ENCODE measurements at regions not wholly inside any gene's neighbourhood (a gene's known extent, or its start where the extent isn't known, plus 50 kb on each side); places are given as distances from the start of the nearest gene placed in this dataset.
A peak's percentile ranks its signal among the peaks of the same experiment; 100 is the strongest.

DNA sequence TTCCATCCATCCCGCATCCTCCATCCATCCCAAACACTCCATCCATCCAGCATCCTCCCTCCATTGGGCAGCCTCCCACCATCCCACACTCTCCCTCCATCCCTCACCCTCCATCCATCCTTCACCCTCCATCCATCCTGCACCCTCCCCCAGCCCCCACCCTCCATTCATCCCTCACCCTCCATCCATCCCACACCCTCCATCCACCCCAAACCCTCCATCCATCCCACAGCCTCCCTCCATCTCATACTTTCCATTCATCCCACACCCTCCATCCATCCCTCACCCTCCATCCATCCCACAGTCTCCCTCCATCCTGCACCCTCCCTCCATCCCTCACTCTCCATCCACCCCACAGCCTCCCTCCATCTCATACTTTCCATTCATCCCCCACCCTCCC is 60.4 kb downstream of the FOXI2 start:
- Histone ChIP-seq H3K9me3 (ENCODE audit: control insufficient read depth in 4 of 4, insufficient read depth in 3 of 4, low read length in 3 of 4) (peaks cover 0 to 5% (median 0%) of the 10 kb centered on the region in 4 donors), H3K36me3 (ENCODE audit: control insufficient read depth in 4 of 4, insufficient read depth in 4 of 4, low read length in 4 of 4) (no peaks in the 10 kb centered on the region), H3K27ac (ENCODE audit: low read depth in 1 of 2, low read length in 1 of 2) (no peak overlapping the region), H3K4me3 (no peak overlapping the region), H3K9ac (ENCODE audit: insufficient read depth in 1 of 2, low read length in 2 of 2) (no peak overlapping the region), H3K4me1 (ENCODE audit: control insufficient read depth in 5 of 5, insufficient read depth in 5 of 5, low read length in 5 of 5) (peaks cover 0 to 3% (median 0%) of the 10 kb centered on the region in 5 donors), H3K27me3 (ENCODE audit: control insufficient read depth in 3 of 3, insufficient read depth in 3 of 3, low read length in 2 of 3) (peaks cover 0 to 4% (median 0%) of the 10 kb centered on the region in 3 donors)
- DNase-seq (peak in 1 of 3 donors; percentile 7), ATAC-seq (ENCODE audit: insufficient read depth, low FRiP score) (peak; percentile 58)
- TF ChIP-seq CTCF (IDR thresholded peaks at IDR 0.05; ENCODE audit: control extremely low read depth, extremely low read depth): no peak
- WGBS, 2 donors: 92 to 97% methylated on average over 1 of the region's 1 CpG

DNA sequence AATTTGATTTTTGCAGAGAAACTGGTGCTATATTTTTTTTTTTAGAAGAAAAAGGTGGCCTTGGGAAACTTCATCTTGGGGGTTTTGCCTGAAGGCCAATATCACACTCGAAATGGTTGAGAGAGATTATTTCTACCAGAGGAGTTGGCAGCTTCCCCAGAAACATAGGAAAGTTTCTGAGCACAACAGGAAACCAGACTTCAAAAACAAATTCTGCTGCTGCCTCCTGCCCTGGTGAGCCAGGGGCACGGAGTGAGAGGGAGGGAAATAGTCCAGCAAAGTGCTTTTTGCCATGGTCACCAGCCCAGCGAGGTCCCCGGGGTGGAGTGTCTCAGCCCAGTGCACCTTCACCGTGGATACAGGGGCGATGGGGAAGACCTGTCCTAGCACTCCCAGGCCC is 61.1 kb downstream of the FOXI2 start:
- H3K9ac ChIP-seq (ENCODE audit: insufficient read depth in 1 of 2, low read length in 2 of 2): no peak overlapping the region
- no peak for TF ChIP-seq CTCF (IDR thresholded peaks at IDR 0.05; ENCODE audit: control extremely low read depth, extremely low read depth)
- H3K4me3 ChIP-seq: no peak overlapping the region
- no peak overlapping the region for H3K27ac ChIP-seq (ENCODE audit: low read depth in 1 of 2, low read length in 1 of 2)
- 9 to 18% methylated on average over 6 of the region's 6 CpGs for WGBS, 2 donors
- H3K27me3 ChIP-seq (ENCODE audit: control insufficient read depth in 3 of 3, insufficient read depth in 3 of 3, low read length in 2 of 3): peaks cover 0 to 4% (median 0%) of the 10 kb centered on the region in 3 donors
- H3K4me1 ChIP-seq (ENCODE audit: control insufficient read depth in 5 of 5, insufficient read depth in 5 of 5, low read length in 5 of 5): peaks cover 0 to 5% (median 0%) of the 10 kb centered on the region in 5 donors
- no peak for ATAC-seq (ENCODE audit: insufficient read depth, low FRiP score)
- peaks cover 0 to 5% (median 0%) of the 10 kb centered on the region in 4 donors for H3K9me3 ChIP-seq (ENCODE audit: control insufficient read depth in 4 of 4, insufficient read depth in 3 of 4, low read length in 3 of 4)
- H3K36me3 ChIP-seq (ENCODE audit: control insufficient read depth in 4 of 4, insufficient read depth in 4 of 4, low read length in 4 of 4): no peaks in the 10 kb centered on the region
- DNase-seq: peak in 2 of 3 donors; percentile 39 to 74

DNA sequence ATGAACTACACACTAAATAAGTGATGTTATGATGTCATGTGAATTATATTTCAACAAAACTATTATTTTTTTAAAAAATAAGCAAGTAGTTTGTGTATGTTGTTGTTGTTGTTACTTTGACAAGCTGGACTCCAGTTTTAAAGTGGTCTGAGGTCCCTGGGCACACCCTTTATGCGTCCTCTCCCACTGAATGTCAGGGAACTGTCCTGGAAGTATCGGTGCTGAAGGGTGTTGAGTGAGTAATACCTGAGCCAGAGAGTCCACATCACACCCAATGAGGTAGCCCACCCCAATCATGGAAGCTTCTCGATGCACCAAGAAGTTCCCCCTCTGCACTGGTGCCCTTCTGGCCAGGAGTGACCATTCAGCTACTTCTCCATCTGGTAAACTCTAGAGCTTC is 64.3 kb downstream of the FOXI2 start:
- Histone ChIP-seq H3K4me3 (no peak overlapping the region), H3K36me3 (ENCODE audit: control insufficient read depth in 4 of 4, insufficient read depth in 4 of 4, low read length in 4 of 4) (no peaks in the 10 kb centered on the region), H3K9me3 (ENCODE audit: control insufficient read depth in 4 of 4, insufficient read depth in 3 of 4, low read length in 3 of 4) (peaks cover 0 to 3% (median 0%) of the 10 kb centered on the region in 4 donors), H3K27me3 (ENCODE audit: control insufficient read depth in 3 of 3, insufficient read depth in 3 of 3, low read length in 2 of 3) (peaks cover 0 to 4% (median 0%) of the 10 kb centered on the region in 3 donors), H3K27ac (ENCODE audit: low read depth in 1 of 2, low read length in 1 of 2) (no peak overlapping the region), H3K4me1 (ENCODE audit: control insufficient read depth in 5 of 5, insufficient read depth in 5 of 5, low read length in 5 of 5) (peaks cover 0 to 5% (median 0%) of the 10 kb centered on the region in 5 donors), H3K9ac (ENCODE audit: insufficient read depth in 1 of 2, low read length in 2 of 2) (no peak overlapping the region)
- 83 to 97% methylated on average over 3 of the region's 3 CpGs for WGBS, 2 donors
- ATAC-seq (ENCODE audit: insufficient read depth, low FRiP score): no peak
- no peak for DNase-seq
- TF ChIP-seq CTCF (IDR thresholded peaks at IDR 0.05; ENCODE audit: control extremely low read depth, extremely low read depth): no peak

- H3K27me3 ChIP-seq (ENCODE audit: control insufficient read depth in 3 of 3, insufficient read depth in 3 of 3, low read length in 2 of 3): peaks cover 0 to 2% (median 0%) of the 10 kb centered on the region in 3 donors
- H3K36me3 ChIP-seq (ENCODE audit: control insufficient read depth in 4 of 4, insufficient read depth in 4 of 4, low read length in 4 of 4): no peaks in the 10 kb centered on the region
- peaks cover 0 to 5% (median 0%) of the 10 kb centered on the region in 5 donors for H3K4me1 ChIP-seq (ENCODE audit: control insufficient read depth in 5 of 5, insufficient read depth in 5 of 5, low read length in 5 of 5)
- H3K9me3 ChIP-seq (ENCODE audit: control insufficient read depth in 4 of 4, insufficient read depth in 3 of 4, low read length in 3 of 4): peaks cover 0 to 3% (median 0%) of the 10 kb centered on the region in 4 donors
- DNase-seq (peak in 1 of 3 donors; percentile 1), ATAC-seq (ENCODE audit: insufficient read depth, low FRiP score) (no peak)
- no peak overlapping the region for H3K27ac ChIP-seq (ENCODE audit: low read depth in 1 of 2, low read length in 1 of 2)
- 55 to 68% methylated on average over 6 of the region's 6 CpGs for WGBS, 2 donors
- no peak overlapping the region for H3K9ac ChIP-seq (ENCODE audit: insufficient read depth in 1 of 2, low read length in 2 of 2)
- H3K4me3 ChIP-seq: no peak overlapping the region
- TF ChIP-seq CTCF (IDR thresholded peaks at IDR 0.05; ENCODE audit: control extremely low read depth, extremely low read depth): no peak
These were observed 65.6 kb downstream of the FOXI2 start for GRCh38 chr10:127802531-127803095.
